BLaER1 (cell line): ENCODE measurements at regions not wholly inside any gene's neighbourhood (a gene's known extent, or its start where the extent isn't known, plus 50 kb on each side); places are given as distances from the start of the nearest gene placed in this dataset.
"Not testable (repeated sequence)": the region's sequence is repeated elsewhere in the genome, so short reads cannot be mapped to it uniquely, and the experiment has no call there.

Experiments
- H3K27ac ChIP-seq: shearing (Covaris generic); formaldehyde crosslinking; 2 replicates; pipeline ENCODE4 v1.8.1; 2022
- H3K27me3 ChIP-seq: shearing (Covaris generic); formaldehyde crosslinking; 2 replicates; pipeline ENCODE4 v1.8.1; 2022
- H3K36me3 ChIP-seq: shearing (Covaris generic); formaldehyde crosslinking; 2 replicates; pipeline ENCODE4 v1.8.1; 2022
- H3K4me1 ChIP-seq: shearing (Covaris generic); formaldehyde crosslinking; 2 replicates; pipeline ENCODE4 v1.8.1; 2022
- H3K4me2 ChIP-seq: shearing (Covaris generic); formaldehyde crosslinking; 2 replicates; pipeline ENCODE4 v1.8.1; 2022
- H3K4me3 ChIP-seq: shearing (Covaris generic); formaldehyde crosslinking; 2 replicates; pipeline ENCODE4 v1.8.1; 2022
- H3K9ac ChIP-seq: shearing (Covaris generic); formaldehyde crosslinking; 2 replicates; pipeline ENCODE4 v1.8.1; 2022
- H3K9me3 ChIP-seq: shearing (Covaris generic); formaldehyde crosslinking; 2 replicates; pipeline ENCODE4 v1.8.1; 2022
- H4K20me1 ChIP-seq: shearing (Covaris generic); formaldehyde crosslinking; 2 replicates; pipeline ENCODE4 v1.8.1; 2022
- Cebpa-rat ChIP-seq: shearing (Covaris generic); IDR thresholded peaks from 2 replicates; pipeline ENCODE4 v1.8.1; 2022

- Histone ChIP-seq H3K9ac (no peak overlapping the region), H3K36me3 (no peaks in the 10 kb centered on the region), H3K4me1 (peaks cover 5% of the 10 kb centered on the region), H3K4me2 (no peak overlapping the region), H4K20me1 (no peaks in the 10 kb centered on the region), H3K27ac (no peak overlapping the region), H3K9me3 (no peaks in the 10 kb centered on the region), H3K4me3 (no peak overlapping the region), H3K27me3 (no peaks in the 10 kb centered on the region)
- TF ChIP-seq Cebpa-rat: no peak
Measured at GRCh38 chr2:173511357-173511756, 156.7 kb downstream of the CDCA7 start.

GRCh38 chr2:173511942-173512341, 157.3 kb downstream of the CDCA7 start:
- Histone ChIP-seq H3K4me1 (peaks cover 5% of the 10 kb centered on the region), H3K27me3 (no peaks in the 10 kb centered on the region), H3K4me3 (no peak overlapping the region), H3K36me3 (no peaks in the 10 kb centered on the region), H3K9me3 (peaks cover 2% of the 10 kb centered on the region; the same call in 1 of the 2 replicates), H3K9ac (no peak overlapping the region), H3K27ac (no peak overlapping the region), H4K20me1 (no peaks in the 10 kb centered on the region), H3K4me2 (no peak overlapping the region)
- TF ChIP-seq Cebpa-rat: no peak

- H3K4me2 ChIP-seq: no peak overlapping the region
- H3K9me3 ChIP-seq: peaks cover 4% of the 10 kb centered on the region; the same call in 1 of the 2 replicates
- TF ChIP-seq Cebpa-rat: no peak
- H4K20me1 ChIP-seq: no peaks in the 10 kb centered on the region
- H3K9ac ChIP-seq: no peak overlapping the region
- H3K36me3 ChIP-seq: no peaks in the 10 kb centered on the region
- H3K27me3 ChIP-seq: no peaks in the 10 kb centered on the region
- H3K27ac ChIP-seq: no peak overlapping the region
- no peak overlapping the region for H3K4me3 ChIP-seq
- peaks cover 3% of the 10 kb centered on the region for H3K4me1 ChIP-seq
Measured at GRCh38 chr2:173513107-173513727, 158.5 kb downstream of the CDCA7 start.

GRCh38 chr2:173520918-173521317, 166.2 kb downstream of the CDCA7 start:
- Histone ChIP-seq H3K9ac (no peak overlapping the region), H3K36me3 (no peaks in the 10 kb centered on the region), H3K4me1 (no peaks in the 10 kb centered on the region), H3K9me3 (peaks cover 4% of the 10 kb centered on the region; the same call in 1 of the 2 replicates), H3K4me3 (no peak overlapping the region), H4K20me1 (no peaks in the 10 kb centered on the region), H3K27ac (no peak overlapping the region), H3K27me3 (no peaks in the 10 kb centered on the region), H3K4me2 (no peak overlapping the region)
- no peak for TF ChIP-seq Cebpa-rat

GRCh38 chr2:173521450-173522192, 166.9 kb downstream of the CDCA7 start:
- H4K20me1 ChIP-seq: no peaks in the 10 kb centered on the region
- no peak for TF ChIP-seq Cebpa-rat
- no peak overlapping the region for H3K4me2 ChIP-seq
- H3K4me1 ChIP-seq: no peaks in the 10 kb centered on the region
- no peak overlapping the region for H3K4me3 ChIP-seq
- H3K27ac ChIP-seq: no peak overlapping the region
- H3K9ac ChIP-seq: no peak overlapping the region
- H3K36me3 ChIP-seq: no peaks in the 10 kb centered on the region
- no peaks in the 10 kb centered on the region for H3K27me3 ChIP-seq
- peaks cover 4% of the 10 kb centered on the region; the same call in 1 of the 2 replicates for H3K9me3 ChIP-seq

- Histone ChIP-seq H3K36me3 (no peaks in the 10 kb centered on the region), H3K4me1 (no peaks in the 10 kb centered on the region), H3K27me3 (no peaks in the 10 kb centered on the region), H3K9ac (no peak overlapping the region), H3K4me2 (no peak overlapping the region), H3K27ac (no peak overlapping the region), H4K20me1 (no peaks in the 10 kb centered on the region), H3K9me3 (no peaks in the 10 kb centered on the region), H3K4me3 (no peak overlapping the region)
- no peak for TF ChIP-seq Cebpa-rat
Measured at GRCh38 chr2:173523497-173523896, 168.8 kb downstream of the CDCA7 start.

- Histone ChIP-seq H3K27me3 (no peaks in the 10 kb centered on the region), H3K27ac (no peak overlapping the region), H3K4me3 (no peak overlapping the region), H3K9me3 (no peaks in the 10 kb centered on the region), H3K36me3 (no peaks in the 10 kb centered on the region), H4K20me1 (no peaks in the 10 kb centered on the region), H3K4me2 (no peak overlapping the region), H3K4me1 (no peaks in the 10 kb centered on the region), H3K9ac (no peak overlapping the region)
- TF ChIP-seq Cebpa-rat: no peak
Measured at GRCh38 chr2:173524256-173524955, 169.7 kb downstream of the CDCA7 start.

GRCh38 chr2:173532732-173533531, 178.3 kb downstream of the CDCA7 start:
- H3K36me3 ChIP-seq, H4K20me1 ChIP-seq, H3K4me3 ChIP-seq, H3K9ac ChIP-seq, H3K4me2 ChIP-seq, H3K4me1 ChIP-seq, H3K27me3 ChIP-seq, H3K27ac ChIP-seq, H3K9me3 ChIP-seq: not testable (repeated sequence)

GRCh38 chr2:173537694-173538093, 183.0 kb downstream of the CDCA7 start:
- Histone ChIP-seq H3K27me3 (no peaks in the 10 kb centered on the region), H3K4me3 (no peak overlapping the region), H3K36me3 (no peaks in the 10 kb centered on the region), H3K27ac (no peak overlapping the region), H3K9me3 (0 out of 2 replicates have a peak, but pooled peaks cover 4% of the 10 kb centered on the region), H4K20me1 (no peaks in the 10 kb centered on the region), H3K9ac (no peak overlapping the region), H3K4me1 (no peaks in the 10 kb centered on the region), H3K4me2 (no peak overlapping the region)
- TF ChIP-seq Cebpa-rat: no peak
